ENCODE measurements at regions not wholly inside any gene's neighbourhood (a gene's known extent, or its start where the extent isn't known, plus 50 kb on each side); places are given as distances from the start of the nearest gene placed in this dataset.

- no peak for TF ChIP-seq HEYL (CRISPR knock-in tag; IDR thresholded peaks at IDR 0.05)
- TF ChIP-seq ZFP36 (IDR thresholded peaks at IDR 0.05; ENCODE audit: borderline replicate concordance, partially characterized antibody) = peak; percentile 39
- ATAC-seq (no peak), FAIRE-seq (no peak), DNase-seq (ENCODE audit: low read depth in 1 of 2, low spot score in 1 of 2) (no peak)
- H3K4me1 ChIP-seq = no peaks in the 10 kb centered on the region
- H3K4me3 ChIP-seq = no peak overlapping the region
- H3K9me3 ChIP-seq = no peaks in the 10 kb centered on the region
- ChIA-PET CTCF (interaction anchor here (1.1 kb wide), 1 partner anchor 9 kb away, joined by 3 read pairs; no protein-coding TSS in a partner anchor), POLR2A (no interaction called here)
- 0% methylated on average over 2 of the region's 2 CpGs for WGBS (ENCODE audit: missing lambda C conversion rate)
- H3K4me2 ChIP-seq = no peak overlapping the region
- H3K27ac ChIP-seq = no peak overlapping the region
These were observed 1170.9 kb downstream of the C4orf33 start for GRCh38 chr4:130266814-130267213.

GRCh38 chr4:130288576-130288975 lies 1192.6 kb downstream of the C4orf33 start:
- ATAC-seq (no peak), FAIRE-seq (no peak), DNase-seq (ENCODE audit: low read depth in 1 of 2, low spot score in 1 of 2) (no peak)
- Histone ChIP-seq H3K9me3 (no peaks in the 10 kb centered on the region), H3K4me2 (no peak overlapping the region), H3K4me1 (no peaks in the 10 kb centered on the region), H3K4me3 (no peak overlapping the region), H3K27ac (no peak overlapping the region)
- WGBS (ENCODE audit: missing lambda C conversion rate) = 4% methylated on average over 1 of the region's 1 CpG
- ChIA-PET POLR2A (no interaction called here), CTCF (no interaction called here)
- TF ChIP-seq GATA3 (IDR thresholded peaks at IDR 0.05; ENCODE audit: borderline replicate concordance) = no peak
- no peak for TF ChIP-seq POLR2A (IDR thresholded peaks at IDR 0.05; ENCODE audit: low read length)
- TF ChIP-seq KDM1A (IDR thresholded peaks at IDR 0.05; ENCODE audit: low read depth) = no peak
- TF ChIP-seq NR3C1 (IDR thresholded peaks at IDR 0.05) = no peak
- TF ChIP-seq HMGXB4 (CRISPR knock-in tag; IDR thresholded peaks at IDR 0.05; ENCODE audit: borderline replicate concordance) = no peak
- TF ChIP-seq HEYL (CRISPR knock-in tag; IDR thresholded peaks at IDR 0.05) = no peak
- TF ChIP-seq RAD21 (conservative IDR thresholded peaks at IDR 0.05 in 1 of 2, IDR thresholded peaks at IDR 0.05 in 1 of 2) = no peak
- TF ChIP-seq BCL3 (IDR thresholded peaks at IDR 0.05) = no peak
- TF ChIP-seq E2F6 (IDR thresholded peaks at IDR 0.05; ENCODE audit: borderline replicate concordance, low read depth) = no peak
- TF ChIP-seq ESRRA (IDR thresholded peaks at IDR 0.05; ENCODE audit: borderline replicate concordance, low read length) = no peak
- TF ChIP-seq ZNF302 (CRISPR knock-in tag; IDR thresholded peaks at IDR 0.05) = no peak
- TF ChIP-seq FOSL2 (IDR thresholded peaks at IDR 0.05) = no peak
- no peak for TF ChIP-seq FOSL2 (CRISPR knock-in tag; IDR thresholded peaks at IDR 0.05)
- TF ChIP-seq ATOH8 (CRISPR knock-in tag; IDR thresholded peaks at IDR 0.05; ENCODE audit: low read depth) = no peak
- no peak for TF ChIP-seq ZFP36 (IDR thresholded peaks at IDR 0.05; ENCODE audit: borderline replicate concordance, partially characterized antibody)

GRCh38 chr4:130293692-130294091 lies 1197.7 kb downstream of the C4orf33 start:
- no peak for FAIRE-seq
- H3K4me3 ChIP-seq = no peak overlapping the region
- no peak overlapping the region for H3K27ac ChIP-seq
- no peak for ATAC-seq
- ChIA-PET CTCF (no interaction called here), POLR2A (no interaction called here)
- no peak for TF ChIP-seq HOXB13 (CRISPR knock-in tag; IDR thresholded peaks at IDR 0.05; ENCODE audit: low read depth)
- TF ChIP-seq USF2 (IDR thresholded peaks at IDR 0.05) = no peak
- TF ChIP-seq MAFK (IDR thresholded peaks at IDR 0.05; ENCODE audit: partially characterized antibody) = no peak
- no peak for TF ChIP-seq E2F6 (IDR thresholded peaks at IDR 0.05; ENCODE audit: borderline replicate concordance, low read depth)
- TF ChIP-seq BHLHE40 (IDR thresholded peaks at IDR 0.05; ENCODE audit: low read depth, low read length) = no peak
- TF ChIP-seq RCOR1 (IDR thresholded peaks at IDR 0.05; ENCODE audit: low read depth, low read length) = no peak
- no peak for TF ChIP-seq HEYL (CRISPR knock-in tag; IDR thresholded peaks at IDR 0.05)
- no peak for TF ChIP-seq JUNB (IDR thresholded peaks at IDR 0.05)
- TF ChIP-seq KDM1A (IDR thresholded peaks at IDR 0.05; ENCODE audit: low read depth) = no peak
- TF ChIP-seq HDAC2 (IDR thresholded peaks at IDR 0.05) = no peak
- no peak for TF ChIP-seq NR3C1 (IDR thresholded peaks at IDR 0.05)
- no peak for TF ChIP-seq POLR2A (IDR thresholded peaks at IDR 0.05; ENCODE audit: low read length)
- TF ChIP-seq RARB (CRISPR knock-in tag; IDR thresholded peaks at IDR 0.05) = no peak
- no peak for TF ChIP-seq EP300 (IDR thresholded peaks at IDR 0.05)
- no peak for TF ChIP-seq MAX (IDR thresholded peaks at IDR 0.05)
- no peak for TF ChIP-seq SMC3 (IDR thresholded peaks at IDR 0.05)
- no peak for TF ChIP-seq BCL3 (IDR thresholded peaks at IDR 0.05)
- no peak for TF ChIP-seq MAZ (IDR thresholded peaks at IDR 0.05; ENCODE audit: borderline replicate concordance, low read depth, low read length)
- no peak overlapping the region for H3K4me2 ChIP-seq
- H3K9me3 ChIP-seq = no peaks in the 10 kb centered on the region
- DNase-seq (ENCODE audit: low read depth in 1 of 2, low spot score in 1 of 2) = no peak
- no peaks in the 10 kb centered on the region for H3K4me1 ChIP-seq

All from A549 (cell line).